ENCODE measurements at regions not wholly inside any gene's neighbourhood (a gene's known extent, or its start where the extent isn't known, plus 50 kb on each side); places are given as distances from the start of the nearest gene placed in this dataset.

DNA sequence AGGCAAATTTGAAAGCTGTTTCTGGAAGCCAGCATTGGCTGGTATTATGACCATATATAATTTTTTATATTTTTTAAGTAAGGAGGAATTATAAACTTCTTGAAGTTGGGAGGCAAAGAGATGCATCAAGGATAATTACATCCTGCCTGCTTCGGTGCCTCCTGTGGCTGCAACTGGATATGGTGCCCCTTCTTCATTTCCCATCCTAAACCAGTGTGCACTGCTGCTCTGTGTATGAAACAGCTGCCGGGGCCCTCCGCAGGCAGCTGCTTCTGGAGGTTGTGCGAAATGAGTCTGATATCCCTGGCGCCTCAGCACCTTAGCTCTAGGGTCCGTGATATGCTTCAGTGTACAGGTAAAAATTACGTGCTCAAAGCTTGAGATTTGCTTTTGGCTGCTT is 304.2 kb downstream of the ENC1 start:
- TF ChIP-seq PHF8 (conservative IDR thresholded peaks at IDR 0.05; ENCODE audit: low read depth, low read length) (no peak), BRCA1 (IDR thresholded peaks at IDR 0.05; ENCODE audit: low read depth, low read length) (no peak), CHD2 (IDR thresholded peaks at IDR 0.05; ENCODE audit: low read length) (no peak), CEBPB (IDR thresholded peaks at IDR 0.05; ENCODE audit: low read depth, low read length) (no peak)
- TF ChIP-seq, protein P1, sequence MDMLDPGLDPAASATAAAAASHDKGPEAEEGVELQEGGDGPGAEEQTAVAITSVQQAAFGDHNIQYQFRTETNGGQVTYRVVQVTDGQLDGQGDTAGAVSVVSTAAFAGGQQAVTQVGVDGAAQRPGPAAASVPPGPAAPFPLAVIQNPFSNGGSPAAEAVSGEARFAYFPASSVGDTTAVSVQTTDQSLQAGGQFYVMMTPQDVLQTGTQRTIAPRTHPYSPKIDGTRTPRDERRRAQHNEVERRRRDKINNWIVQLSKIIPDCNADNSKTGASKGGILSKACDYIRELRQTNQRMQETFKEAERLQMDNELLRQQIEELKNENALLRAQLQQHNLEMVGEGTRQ (IDR thresholded peaks at IDR 0.05; ENCODE audit: low read length): no peak
- TF ChIP-seq, protein P2, sequence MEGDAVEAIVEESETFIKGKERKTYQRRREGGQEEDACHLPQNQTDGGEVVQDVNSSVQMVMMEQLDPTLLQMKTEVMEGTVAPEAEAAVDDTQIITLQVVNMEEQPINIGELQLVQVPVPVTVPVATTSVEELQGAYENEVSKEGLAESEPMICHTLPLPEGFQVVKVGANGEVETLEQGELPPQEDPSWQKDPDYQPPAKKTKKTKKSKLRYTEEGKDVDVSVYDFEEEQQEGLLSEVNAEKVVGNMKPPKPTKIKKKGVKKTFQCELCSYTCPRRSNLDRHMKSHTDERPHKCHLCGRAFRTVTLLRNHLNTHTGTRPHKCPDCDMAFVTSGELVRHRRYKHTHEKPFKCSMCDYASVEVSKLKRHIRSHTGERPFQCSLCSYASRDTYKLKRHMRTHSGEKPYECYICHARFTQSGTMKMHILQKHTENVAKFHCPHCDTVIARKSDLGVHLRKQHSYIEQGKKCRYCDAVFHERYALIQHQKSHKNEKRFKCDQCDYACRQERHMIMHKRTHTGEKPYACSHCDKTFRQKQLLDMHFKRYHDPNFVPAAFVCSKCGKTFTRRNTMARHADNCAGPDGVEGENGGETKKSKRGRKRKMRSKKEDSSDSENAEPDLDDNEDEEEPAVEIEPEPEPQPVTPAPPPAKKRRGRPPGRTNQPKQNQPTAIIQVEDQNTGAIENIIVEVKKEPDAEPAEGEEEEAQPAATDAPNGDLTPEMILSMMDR (IDR thresholded peaks at IDR 0.05; ENCODE audit: control extremely low read depth in 1 of 3, insufficient read depth in 1 of 3, low read depth in 1 of 3, low read length in 3 of 3): peak in 2 of 3 experiments; percentile 34 to 38; a peak in 2 of 4 replicates
